Suprapubic skin (tissue), 4 donors: ENCODE measurements at regions not wholly inside any gene's neighbourhood (a gene's known extent, or its start where the extent isn't known, plus 50 kb on each side); places are given as distances from the start of the nearest gene placed in this dataset.

Experiments used
- DNase-seq, 2 donors: peaks; one replicate each; pipeline ENCODE4 v3.0.0-alpha.2; 2019; ENCODE audit warnings: low spot score in 2 of 2
- H3K27ac ChIP-seq: fragments of 200-600 bp; sonication (generic); one replicate; pipeline ENCODE4 v1.5.1; 2019
- H3K27me3 ChIP-seq: fragments of 200-600 bp; sonication (generic); one replicate; pipeline ENCODE4 v1.5.1; 2019
- H3K36me3 ChIP-seq: fragments of 200-600 bp; sonication (generic); one replicate; pipeline ENCODE4 v1.5.1; 2019
- H3K4me1 ChIP-seq: fragments of 200-600 bp; sonication (generic); one replicate; pipeline ENCODE4 v1.5.1; 2019
- H3K4me3 ChIP-seq: fragments of 200-600 bp; sonication (generic); one replicate; pipeline ENCODE4 v1.5.1; 2019; ENCODE audit warnings: mild to moderate bottlenecking
- H3K9me3 ChIP-seq: fragments of 200-600 bp; sonication (generic); one replicate; pipeline ENCODE4 v1.5.1; 2019
- CTCF ChIP-seq, 2 donors: fragments of 200-600 bp in 1 of 2; fragments of 450-650 bp in 1 of 2; sonication (generic) in 1 of 2; IDR thresholded peaks; one replicate each; pipeline ENCODE4 v1.5.1; 2016 to 2019; ENCODE audit warnings: antibody characterized with exemption in 2 of 2, mild to moderate bottlenecking in 1 of 2, moderate library complexity in 1 of 2
- EP300 ChIP-seq: sonication (generic); formaldehyde crosslinking; IDR thresholded peaks from one replicate; pipeline ENCODE4 v1.6.1; 2017; ENCODE audit warnings: antibody characterized with exemption
- POLR2A ChIP-seq, 2 donors: fragments of 450-650 bp; IDR thresholded peaks; one replicate each; pipeline ENCODE4 v1.6.1; 2017; ENCODE audit warnings: antibody characterized with exemption in 2 of 2, mild to moderate bottlenecking in 2 of 2, moderate library complexity in 2 of 2
- POLR2AphosphoS5 ChIP-seq, 3 donors: sonication (generic); formaldehyde crosslinking; IDR thresholded peaks; one replicate each; pipeline ENCODE4 v1.6.1; 2017; ENCODE audit warnings: antibody characterized with exemption in 3 of 3
- WGBS: methylation state at CpG from one replicate; pipeline ENCODE4 v1.1.5; 2018; 5-methylcytosine and 5-hydroxymethylcytosine counted together

GRCh38 chr4:45121426-45121975 is 395.1 kb upstream of the GNPDA2 start:
- Histone ChIP-seq H3K9me3 (no peaks in the 10 kb centered on the region), H3K36me3 (no peaks in the 10 kb centered on the region), H3K27me3 (no peaks in the 10 kb centered on the region), H3K4me1 (no peaks in the 10 kb centered on the region), H3K4me3 (no peak overlapping the region), H3K27ac (no peak overlapping the region)
- 54% methylated on average over 2 of the region's 2 CpGs for WGBS
- no peak for DNase-seq
- no peak for TF ChIP-seq POLR2A (IDR thresholded peaks at IDR 0.05)
- no peak for TF ChIP-seq POLR2AphosphoS5 (IDR thresholded peaks at IDR 0.05)
- no peak for TF ChIP-seq EP300
- TF ChIP-seq CTCF (IDR thresholded peaks at IDR 0.05): no peak

- no peak for DNase-seq
- no peak overlapping the region for H3K27ac ChIP-seq
- WGBS: 50% methylated on average over 3 of the region's 3 CpGs
- TF ChIP-seq EP300: no peak
- no peak for TF ChIP-seq CTCF (IDR thresholded peaks at IDR 0.05)
- TF ChIP-seq POLR2A (IDR thresholded peaks at IDR 0.05): no peak
- H3K9me3 ChIP-seq: no peaks in the 10 kb centered on the region
- no peaks in the 10 kb centered on the region for H3K36me3 ChIP-seq
- H3K4me1 ChIP-seq: no peaks in the 10 kb centered on the region
- H3K4me3 ChIP-seq: no peak overlapping the region
- H3K27me3 ChIP-seq: no peaks in the 10 kb centered on the region
Measured at GRCh38 chr4:45120163-45120562, 393.8 kb upstream of the GNPDA2 start.

- DNase-seq: no peak
- H3K36me3 ChIP-seq: no peaks in the 10 kb centered on the region
- H3K27ac ChIP-seq: no peak overlapping the region
- H3K9me3 ChIP-seq: no peaks in the 10 kb centered on the region
- no peaks in the 10 kb centered on the region for H3K27me3 ChIP-seq
- H3K4me1 ChIP-seq: no peaks in the 10 kb centered on the region
- TF ChIP-seq POLR2A (IDR thresholded peaks at IDR 0.05): no peak
- TF ChIP-seq CTCF (IDR thresholded peaks at IDR 0.05): no peak
- TF ChIP-seq EP300: no peak
- no peak for TF ChIP-seq POLR2AphosphoS5 (IDR thresholded peaks at IDR 0.05)
- H3K4me3 ChIP-seq: no peak overlapping the region
- WGBS: 39% methylated on average over 1 of the region's 1 CpG
Measured at GRCh38 chr4:45119376-45119775, 393.0 kb upstream of the GNPDA2 start.

- Histone ChIP-seq H3K4me1 (no peaks in the 10 kb centered on the region), H3K27me3 (no peaks in the 10 kb centered on the region), H3K9me3 (peaks cover 3% of the 10 kb centered on the region), H3K4me3 (no peak overlapping the region), H3K36me3 (no peaks in the 10 kb centered on the region), H3K27ac (no peak overlapping the region)
- TF ChIP-seq EP300: no peak
- DNase-seq: no peak
Measured at GRCh38 chr4:45102716-45103115, 376.4 kb upstream of the GNPDA2 start.

GRCh38 chr4:45100956-45101818 is 374.8 kb upstream of the GNPDA2 start:
- Histone ChIP-seq H3K27ac (no peak overlapping the region), H3K36me3 (no peaks in the 10 kb centered on the region), H3K9me3 (peaks cover 3% of the 10 kb centered on the region), H3K27me3 (no peaks in the 10 kb centered on the region), H3K4me1 (no peaks in the 10 kb centered on the region), H3K4me3 (no peak overlapping the region)
- 75% methylated on average over 6 of the region's 6 CpGs for WGBS
- DNase-seq: no peak
- TF ChIP-seq POLR2A (IDR thresholded peaks at IDR 0.05) (no peak), POLR2AphosphoS5 (IDR thresholded peaks at IDR 0.05) (no peak), CTCF (IDR thresholded peaks at IDR 0.05) (no peak), EP300 (no peak)
